Stimulated activated CD8-positive, alpha-beta memory T cell treated with anti-CD3 and anti-CD28 coated beads, Interleukin-7, amount 100 ng/mL, for 24 hours (primary cell): ENCODE measurements at regions not wholly inside any gene's neighbourhood (a gene's known extent, or its start where the extent isn't known, plus 50 kb on each side); places are given as distances from the start of the nearest gene placed in this dataset.

Source experiments
- DNase-seq: peaks from one replicate; pipeline ENCODE4 v3.0.0-alpha.2; 2020; ENCODE audit warnings: low read depth

- no peak for DNase-seq
These were observed 407.3 kb downstream of the MATN1 start for GRCh38 chr1:30316056-30316455.

DNA sequence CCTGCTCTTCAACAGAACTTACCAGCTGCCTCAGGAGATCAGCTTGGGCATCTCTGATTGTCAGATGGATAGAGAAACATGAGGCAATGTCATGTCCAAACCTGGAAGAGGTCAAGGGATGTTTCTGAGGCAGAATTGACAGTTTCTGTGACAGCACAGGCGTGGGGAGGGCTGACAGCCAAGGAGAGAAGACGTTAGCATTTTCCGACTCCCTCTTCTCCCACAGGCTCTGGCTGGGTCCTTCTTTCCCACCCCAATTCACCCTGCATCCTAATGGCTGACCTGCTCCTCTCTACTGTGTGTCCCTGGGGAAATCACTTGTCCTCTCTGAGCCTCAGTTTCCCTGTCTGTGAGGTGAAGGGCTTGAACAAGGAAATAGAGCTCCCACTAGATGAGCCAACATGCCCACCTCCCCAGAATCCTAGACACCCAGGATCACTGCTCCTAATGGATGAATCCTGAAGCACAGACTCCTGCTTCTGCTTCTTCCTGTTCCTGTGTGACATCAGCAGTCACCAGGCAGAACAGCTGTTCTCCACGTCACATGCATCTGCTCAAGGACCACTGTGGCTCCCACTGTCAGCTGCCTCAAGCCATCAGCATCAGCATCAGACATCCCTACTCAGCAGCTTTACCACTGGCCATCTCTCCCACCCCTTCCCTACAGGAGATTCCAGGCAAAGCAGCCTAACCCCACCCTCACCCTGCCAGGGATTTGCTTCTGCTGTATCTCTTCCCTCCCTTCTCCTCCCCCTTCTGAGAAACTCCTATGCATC, 408.0 kb downstream of the MATN1 start:
- no peak for DNase-seq

DNA sequence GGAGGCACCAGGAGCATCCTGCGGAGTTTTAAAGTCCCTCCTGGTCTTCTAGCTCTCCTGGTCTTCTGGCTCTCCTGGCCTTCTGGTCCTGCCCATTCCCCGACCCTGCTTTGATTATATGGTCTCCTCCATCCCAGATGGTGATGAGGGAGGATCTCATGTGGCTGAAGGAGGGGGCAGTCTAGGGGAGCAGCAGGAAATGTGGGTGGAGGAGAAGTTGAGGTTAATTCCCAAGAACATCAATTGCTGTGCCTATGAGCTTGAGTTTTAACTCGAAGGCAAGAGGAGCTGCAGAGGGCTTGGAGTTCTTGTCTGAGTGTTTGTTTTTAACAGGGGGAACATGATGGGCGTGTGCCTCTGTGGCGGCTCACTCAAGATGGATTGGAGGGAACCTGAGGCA, 408.8 kb downstream of the MATN1 start:
- DNase-seq = no peak

- no peak for DNase-seq
These were observed 409.8 kb downstream of the MATN1 start for GRCh38 chr1:30313584-30313983.

DNA sequence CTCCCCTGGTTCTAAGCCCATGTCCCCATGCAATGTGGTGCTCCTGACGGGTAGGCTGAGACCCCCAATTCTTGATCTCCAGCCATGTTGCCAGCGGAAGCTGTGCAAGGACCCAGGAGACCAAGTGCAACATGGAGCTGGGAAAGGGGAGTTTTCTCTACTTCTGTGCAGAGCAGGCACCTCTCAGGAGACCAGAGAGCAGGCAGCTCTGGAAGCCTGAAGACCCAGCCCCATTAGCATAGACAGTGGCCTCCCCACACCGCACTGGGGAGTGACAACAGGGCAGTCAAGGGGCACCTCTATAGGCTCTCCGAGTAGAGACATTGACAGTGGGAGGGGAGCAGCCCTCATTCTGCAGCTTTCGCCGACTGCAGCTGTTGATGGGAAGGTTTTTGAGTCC, 410.2 kb downstream of the MATN1 start:
- no peak for DNase-seq

DNA sequence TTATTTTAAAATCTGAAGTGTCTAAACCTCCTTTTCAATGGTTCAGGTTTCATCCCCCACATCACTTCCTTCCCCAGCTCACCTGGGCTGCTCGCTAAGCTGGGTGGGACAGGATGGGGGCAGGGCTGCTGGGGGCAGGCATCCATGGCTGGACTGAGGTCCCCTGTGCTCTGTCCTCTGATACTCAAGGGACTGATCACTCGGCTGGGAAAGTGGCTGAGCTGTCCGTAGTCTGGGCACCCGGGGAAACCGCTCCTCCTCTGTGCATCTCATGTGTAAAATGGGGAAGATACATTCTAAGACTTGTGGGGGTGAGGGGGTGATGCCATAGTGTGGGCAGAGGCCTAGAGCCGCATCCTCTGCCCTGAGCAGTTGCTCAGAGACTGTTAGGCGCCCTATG, 411.2 kb downstream of the MATN1 start:
- DNase-seq = no peak

GRCh38 chr1:30311749-30312148, 411.6 kb downstream of the MATN1 start:
- DNase-seq = no peak

DNA sequence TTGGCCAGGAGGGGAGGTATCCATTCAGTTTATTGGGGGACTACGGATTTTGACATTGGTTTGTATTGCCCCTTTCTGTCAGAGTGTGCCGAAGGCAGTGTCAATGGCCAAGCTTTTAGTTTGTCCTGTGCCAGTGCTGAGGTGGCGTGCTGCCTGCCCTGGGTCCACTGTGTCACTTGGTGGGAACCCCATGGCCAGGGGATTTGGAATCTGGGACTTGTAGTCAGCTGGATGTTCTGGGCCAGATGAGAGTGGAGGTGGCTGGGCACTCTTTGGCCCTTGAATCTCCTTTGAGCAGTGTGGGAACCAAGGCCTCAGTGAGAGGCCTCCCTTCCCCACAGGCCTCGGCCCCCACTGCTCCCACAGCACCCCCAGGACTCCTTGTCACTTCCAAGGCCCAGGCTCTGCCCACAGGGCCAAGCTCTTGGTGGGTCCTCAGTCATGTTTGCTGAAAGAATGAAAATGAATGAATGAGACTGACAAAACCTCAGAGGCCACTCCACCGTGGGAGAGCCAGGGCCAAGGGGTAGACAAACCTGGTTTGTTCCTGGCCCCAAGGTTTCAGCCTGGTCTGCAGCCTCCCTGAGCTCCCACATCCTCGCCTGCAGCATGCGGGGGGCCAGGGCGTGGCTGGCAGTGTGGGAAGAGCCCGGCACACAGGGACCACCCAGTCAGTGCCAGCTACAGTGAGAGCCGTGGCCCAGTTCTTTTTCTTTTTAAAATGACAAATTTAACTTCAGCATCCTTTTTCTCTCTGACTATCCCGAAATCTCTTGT, 412.2 kb downstream of the MATN1 start:
- no peak for DNase-seq

DNA sequence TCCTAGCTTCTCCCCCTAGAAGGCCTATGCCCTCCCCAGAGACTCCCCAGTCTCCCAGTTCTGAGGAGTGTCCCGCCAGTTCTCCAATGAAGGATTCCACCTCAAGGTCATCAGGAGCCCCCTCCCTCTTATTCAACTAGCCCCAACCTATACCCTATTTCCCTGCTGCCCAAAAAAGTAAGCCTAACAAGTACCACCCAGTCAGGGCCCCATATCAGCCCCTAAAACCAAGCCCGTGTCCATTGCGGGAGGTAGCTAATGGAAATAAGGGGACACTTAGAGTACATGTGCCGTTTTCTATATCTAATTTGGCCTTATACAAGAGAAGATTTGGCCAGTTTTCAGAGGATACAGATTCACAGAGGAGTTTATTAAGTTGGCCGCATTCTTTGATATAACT, 416.2 kb downstream of the MATN1 start:
- DNase-seq = no peak

GRCh38 chr1:30305519-30305918, 417.9 kb downstream of the MATN1 start:
- no peak for DNase-seq

DNA sequence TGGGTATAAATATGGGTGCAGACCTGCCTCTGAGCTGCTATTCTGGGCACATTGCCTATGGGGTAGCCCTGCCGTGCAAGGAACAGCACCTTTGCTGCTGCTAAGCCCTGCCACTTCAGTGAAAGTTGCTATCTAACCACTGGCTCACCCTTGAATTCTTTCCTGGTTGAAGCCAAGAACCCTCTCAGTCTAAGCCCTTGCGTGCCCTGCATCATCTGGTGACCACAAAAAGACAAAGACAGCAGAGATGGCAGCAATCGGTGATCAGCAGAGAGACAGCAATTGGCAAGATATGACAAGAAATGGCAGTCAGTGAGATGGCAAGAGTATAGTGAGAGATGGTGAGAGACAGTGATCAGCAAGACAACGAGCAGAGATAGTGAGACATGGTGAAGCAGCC, 418.3 kb downstream of the MATN1 start:
- no peak for DNase-seq

GRCh38 chr1:30304080-30304479, 419.3 kb downstream of the MATN1 start:
- no peak for DNase-seq

- no peak for DNase-seq
These were observed 420.0 kb downstream of the MATN1 start for GRCh38 chr1:30303387-30303786.

GRCh38 chr1:30302858-30303257, 420.5 kb downstream of the MATN1 start:
- DNase-seq = no peak

GRCh38 chr1:30300669-30301068, 422.7 kb downstream of the MATN1 start:
- no peak for DNase-seq

GRCh38 chr1:30299393-30299792, 424.0 kb downstream of the MATN1 start:
- DNase-seq = no peak

DNA sequence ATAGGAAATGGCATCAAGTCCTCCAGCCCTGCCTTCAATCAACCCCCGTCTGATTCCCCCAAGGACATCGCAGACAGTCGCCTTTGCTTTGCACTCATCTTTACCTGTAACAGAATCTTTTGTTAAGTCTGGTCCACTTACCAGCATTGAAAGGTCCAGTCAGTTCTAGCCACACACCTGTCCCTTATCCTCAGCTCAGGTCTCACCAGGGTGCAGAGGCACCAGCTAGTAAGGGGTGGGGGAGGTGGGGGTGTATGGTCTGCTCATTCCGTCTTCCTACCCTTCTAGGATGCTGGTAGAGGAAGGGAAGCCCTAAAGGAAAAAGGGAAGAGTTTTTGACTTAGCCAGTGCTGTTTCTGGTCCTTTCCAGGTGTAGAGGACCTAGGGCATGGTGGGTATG, 427.7 kb downstream of the MATN1 start:
- DNase-seq = no peak

DNA sequence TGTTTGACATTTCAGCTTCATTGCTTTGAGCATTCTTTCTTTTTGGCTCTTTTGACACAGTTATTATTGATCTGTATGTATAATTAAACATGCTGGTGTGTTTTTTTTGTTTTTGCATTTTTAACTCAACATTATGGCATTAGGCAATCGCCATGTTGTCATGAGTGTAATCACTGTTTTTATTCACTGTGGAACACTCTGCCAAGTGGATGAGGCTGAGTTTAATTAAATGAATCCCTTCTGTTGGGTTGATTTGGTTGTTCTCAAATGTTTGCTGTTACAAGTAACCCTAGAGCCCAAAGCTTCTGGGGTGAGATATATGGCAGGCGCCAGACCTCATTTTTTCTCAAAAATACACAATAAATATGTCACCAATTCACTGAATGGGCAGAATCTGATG, 428.1 kb downstream of the MATN1 start:
- no peak for DNase-seq

GRCh38 chr1:30294508-30294907, 428.9 kb downstream of the MATN1 start:
- no peak for DNase-seq

DNA sequence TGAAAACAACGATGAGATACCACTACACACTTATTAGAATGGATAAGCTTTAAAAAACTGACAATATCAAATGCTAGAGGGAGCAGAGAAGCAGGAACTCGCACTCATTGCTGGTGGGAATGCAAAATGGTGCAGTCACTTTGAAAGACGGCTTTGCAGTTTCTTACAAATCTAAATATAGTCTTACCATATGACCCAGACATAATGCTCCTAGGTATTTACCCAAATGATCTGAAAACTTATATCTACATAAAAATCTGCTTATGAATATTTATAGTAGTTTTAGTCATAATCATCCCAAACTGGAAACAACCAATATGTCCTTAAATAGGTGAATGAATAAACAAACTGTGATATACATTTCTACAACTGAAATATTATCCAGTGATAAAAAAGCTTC, 430.9 kb downstream of the MATN1 start:
- DNase-seq = no peak

DNA sequence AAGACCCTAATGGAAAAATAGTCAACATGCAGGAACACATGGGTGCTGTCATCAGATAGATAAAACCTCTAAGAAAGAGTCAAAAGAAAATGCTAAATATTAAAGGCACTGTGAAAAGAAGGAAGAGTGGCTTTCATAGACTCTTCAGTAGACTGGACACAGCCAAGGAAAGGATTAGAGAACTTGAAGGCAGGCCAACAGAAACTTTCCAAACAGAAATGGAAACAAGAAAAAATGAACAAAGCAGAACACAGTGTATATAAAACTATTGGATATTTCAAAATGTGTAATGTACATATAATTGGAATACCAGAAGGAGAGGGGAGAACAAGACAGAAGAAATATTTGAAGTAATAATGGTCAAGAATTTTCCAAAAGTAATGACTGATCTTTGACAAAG, 431.9 kb downstream of the MATN1 start:
- DNase-seq = no peak

- no peak for DNase-seq
These were observed 432.8 kb downstream of the MATN1 start for GRCh38 chr1:30290581-30290980.

GRCh38 chr1:30287976-30288375, 435.4 kb downstream of the MATN1 start:
- DNase-seq = no peak
